ENCODE measurements at regions not wholly inside any gene's neighbourhood (a gene's known extent, or its start where the extent isn't known, plus 50 kb on each side); places are given as distances from the start of the nearest gene placed in this dataset.
A peak's percentile ranks its signal among the peaks of the same experiment; 100 is the strongest.

- Histone ChIP-seq H3K4me1 (ENCODE audit: control insufficient read depth, insufficient read depth, low read length) (no peaks in the 10 kb centered on the region), H3K27ac (ENCODE audit: low read length) (no peak overlapping the region), H3K27me3 (ENCODE audit: control insufficient read depth, insufficient read depth, low read length) (no peaks in the 10 kb centered on the region), H3K4me3 (ENCODE audit: low read length) (no peak overlapping the region), H3K9me3 (ENCODE audit: control insufficient read depth, low read depth, low read length) (no peaks in the 10 kb centered on the region), H3K36me3 (ENCODE audit: control insufficient read depth, insufficient read depth, low read length) (no peaks in the 10 kb centered on the region)
- DNase-seq, result no peak
- no CpG with 5 or more reads among the region's 2 CpGs for WGBS (ENCODE audit: insufficient coverage, low lambda C conversion rate)
These were observed 134.5 kb downstream of the PPP1R3A start for GRCh38 chr7:113784316-113784715.

GRCh38 chr7:113783403-113783802 lies 135.4 kb downstream of the PPP1R3A start:
- H3K9me3 ChIP-seq (ENCODE audit: control insufficient read depth, low read depth, low read length), result no peaks in the 10 kb centered on the region
- H3K4me1 ChIP-seq (ENCODE audit: control insufficient read depth, insufficient read depth, low read length), result no peaks in the 10 kb centered on the region
- WGBS (ENCODE audit: insufficient coverage, low lambda C conversion rate), result 100% methylated on average over 1 of the region's 4 CpGs
- no peak overlapping the region for H3K4me3 ChIP-seq (ENCODE audit: low read length)
- no peak for DNase-seq
- no peak overlapping the region for H3K27ac ChIP-seq (ENCODE audit: low read length)
- no peaks in the 10 kb centered on the region for H3K36me3 ChIP-seq (ENCODE audit: control insufficient read depth, insufficient read depth, low read length)
- H3K27me3 ChIP-seq (ENCODE audit: control insufficient read depth, insufficient read depth, low read length), result no peaks in the 10 kb centered on the region

- Histone ChIP-seq H3K27ac (ENCODE audit: low read length) (no peak overlapping the region), H3K36me3 (ENCODE audit: control insufficient read depth, insufficient read depth, low read length) (no peaks in the 10 kb centered on the region), H3K9me3 (ENCODE audit: control insufficient read depth, low read depth, low read length) (no peaks in the 10 kb centered on the region), H3K4me1 (ENCODE audit: control insufficient read depth, insufficient read depth, low read length) (no peaks in the 10 kb centered on the region), H3K4me3 (ENCODE audit: low read length) (no peak overlapping the region), H3K27me3 (ENCODE audit: control insufficient read depth, insufficient read depth, low read length) (no peaks in the 10 kb centered on the region)
- no peak for DNase-seq
- 100% methylated on average over 1 of the region's 1 CpG for WGBS (ENCODE audit: insufficient coverage, low lambda C conversion rate)
These were observed 143.0 kb downstream of the PPP1R3A start for GRCh38 chr7:113775804-113776203.

GRCh38 chr7:113775401-113775800 lies 143.4 kb downstream of the PPP1R3A start:
- 67% methylated on average over 1 of the region's 1 CpG for WGBS (ENCODE audit: insufficient coverage, low lambda C conversion rate)
- Histone ChIP-seq H3K36me3 (ENCODE audit: control insufficient read depth, insufficient read depth, low read length) (no peaks in the 10 kb centered on the region), H3K9me3 (ENCODE audit: control insufficient read depth, low read depth, low read length) (peaks cover under 1% of the 10 kb centered on the region), H3K4me3 (ENCODE audit: low read length) (no peak overlapping the region), H3K4me1 (ENCODE audit: control insufficient read depth, insufficient read depth, low read length) (no peaks in the 10 kb centered on the region), H3K27me3 (ENCODE audit: control insufficient read depth, insufficient read depth, low read length) (no peaks in the 10 kb centered on the region), H3K27ac (ENCODE audit: low read length) (no peak overlapping the region)
- DNase-seq, result no peak

- Histone ChIP-seq H3K4me1 (ENCODE audit: control insufficient read depth, insufficient read depth, low read length) (no peaks in the 10 kb centered on the region), H3K27ac (ENCODE audit: low read length) (no peak overlapping the region), H3K36me3 (ENCODE audit: control insufficient read depth, insufficient read depth, low read length) (no peaks in the 10 kb centered on the region), H3K9me3 (ENCODE audit: control insufficient read depth, low read depth, low read length) (peaks cover 4% of the 10 kb centered on the region), H3K27me3 (ENCODE audit: control insufficient read depth, insufficient read depth, low read length) (no peaks in the 10 kb centered on the region), H3K4me3 (ENCODE audit: low read length) (no peak overlapping the region)
- DNase-seq, result peak in 1 of 2 donors; percentile 33
- 60% methylated on average over 2 of the region's 3 CpGs for WGBS (ENCODE audit: insufficient coverage, low lambda C conversion rate)
These were observed 144.5 kb downstream of the PPP1R3A start for GRCh38 chr7:113774182-113774807.

- WGBS (ENCODE audit: insufficient coverage, low lambda C conversion rate), result no CpG with 5 or more reads among the region's 12 CpGs
- peaks cover 4% of the 10 kb centered on the region for H3K9me3 ChIP-seq (ENCODE audit: control insufficient read depth, low read depth, low read length)
- H3K27ac ChIP-seq (ENCODE audit: low read length), result no peak overlapping the region
- no peaks in the 10 kb centered on the region for H3K36me3 ChIP-seq (ENCODE audit: control insufficient read depth, insufficient read depth, low read length)
- peaks cover 5% of the 10 kb centered on the region for H3K4me1 ChIP-seq (ENCODE audit: control insufficient read depth, insufficient read depth, low read length)
- H3K27me3 ChIP-seq (ENCODE audit: control insufficient read depth, insufficient read depth, low read length), result no peaks in the 10 kb centered on the region
- DNase-seq, result no peak
- H3K4me3 ChIP-seq (ENCODE audit: low read length), result no peak overlapping the region
These were observed 148.6 kb downstream of the PPP1R3A start for GRCh38 chr7:113770146-113770738.

- H3K4me1 ChIP-seq (ENCODE audit: control insufficient read depth, insufficient read depth, low read length), result peaks cover 5% of the 10 kb centered on the region
- no peaks in the 10 kb centered on the region for H3K36me3 ChIP-seq (ENCODE audit: control insufficient read depth, insufficient read depth, low read length)
- H3K27ac ChIP-seq (ENCODE audit: low read length), result peak overlapping the region; percentile 43
- 13% methylated on average over 1 of the region's 1 CpG for WGBS (ENCODE audit: insufficient coverage, low lambda C conversion rate)
- no peaks in the 10 kb centered on the region for H3K27me3 ChIP-seq (ENCODE audit: control insufficient read depth, insufficient read depth, low read length)
- no peak overlapping the region for H3K4me3 ChIP-seq (ENCODE audit: low read length)
- DNase-seq, result peak; percentile 50 to 81
- H3K9me3 ChIP-seq (ENCODE audit: control insufficient read depth, low read depth, low read length), result peaks cover 4% of the 10 kb centered on the region
These were observed 150.4 kb downstream of the PPP1R3A start for GRCh38 chr7:113768387-113768786.

- H3K36me3 ChIP-seq (ENCODE audit: control insufficient read depth, insufficient read depth, low read length), result no peaks in the 10 kb centered on the region
- DNase-seq, result no peak
- no peaks in the 10 kb centered on the region for H3K9me3 ChIP-seq (ENCODE audit: control insufficient read depth, low read depth, low read length)
- no peak overlapping the region for H3K4me3 ChIP-seq (ENCODE audit: low read length)
- H3K4me1 ChIP-seq (ENCODE audit: control insufficient read depth, insufficient read depth, low read length), result peaks cover 5% of the 10 kb centered on the region
- H3K27ac ChIP-seq (ENCODE audit: low read length), result no peak overlapping the region
- no CpG with 5 or more reads among the region's 2 CpGs for WGBS (ENCODE audit: insufficient coverage, low lambda C conversion rate)
- H3K27me3 ChIP-seq (ENCODE audit: control insufficient read depth, insufficient read depth, low read length), result no peaks in the 10 kb centered on the region
These were observed 154.3 kb downstream of the PPP1R3A start for GRCh38 chr7:113764401-113765035.

- no CpG with 5 or more reads among the region's 3 CpGs for WGBS (ENCODE audit: insufficient coverage, low lambda C conversion rate)
- Histone ChIP-seq H3K27ac (ENCODE audit: low read length) (no peak overlapping the region), H3K9me3 (ENCODE audit: control insufficient read depth, low read depth, low read length) (no peaks in the 10 kb centered on the region), H3K4me3 (ENCODE audit: low read length) (no peak overlapping the region), H3K27me3 (ENCODE audit: control insufficient read depth, insufficient read depth, low read length) (no peaks in the 10 kb centered on the region), H3K4me1 (ENCODE audit: control insufficient read depth, insufficient read depth, low read length) (no peaks in the 10 kb centered on the region), H3K36me3 (ENCODE audit: control insufficient read depth, insufficient read depth, low read length) (no peaks in the 10 kb centered on the region)
- DNase-seq, result no peak
These were observed 155.6 kb downstream of the PPP1R3A start for GRCh38 chr7:113763226-113763625.

- 80% methylated on average over 1 of the region's 1 CpG for WGBS (ENCODE audit: insufficient coverage, low lambda C conversion rate)
- H3K4me1 ChIP-seq (ENCODE audit: control insufficient read depth, insufficient read depth, low read length), result no peaks in the 10 kb centered on the region
These were observed 162.6 kb downstream of the PPP1R3A start for GRCh38 chr7:113756250-113756649.

More at GRCh38 chr7:113756250-113756649, 162.6 kb downstream of the PPP1R3A start:
- H3K4me3 ChIP-seq (ENCODE audit: low read length), result no peak overlapping the region
- no peaks in the 10 kb centered on the region for H3K27me3 ChIP-seq (ENCODE audit: control insufficient read depth, insufficient read depth, low read length)
- H3K36me3 ChIP-seq (ENCODE audit: control insufficient read depth, insufficient read depth, low read length), result no peaks in the 10 kb centered on the region
- H3K9me3 ChIP-seq (ENCODE audit: control insufficient read depth, low read depth, low read length), result no peaks in the 10 kb centered on the region
- no peak for DNase-seq
- H3K27ac ChIP-seq (ENCODE audit: low read length), result no peak overlapping the region
